ENCODE measurements at regions not wholly inside any gene's neighbourhood (a gene's known extent, or its start where the extent isn't known, plus 50 kb on each side); places are given as distances from the start of the nearest gene placed in this dataset.

GRCh38 chr11:27287205-27287604, 75.8 kb downstream of the CCDC34 start:
- in situ Hi-C loops (cut with MboI; ENCODE audit: low sequenced_read_pairs), result no loop called here

- in situ Hi-C loops (cut with MboI; ENCODE audit: low sequenced_read_pairs), result no loop called here
Measured at GRCh38 chr11:27285761-27286160, 77.3 kb downstream of the CCDC34 start.

- in situ Hi-C loops (cut with MboI; ENCODE audit: low sequenced_read_pairs), result no loop called here
Measured at GRCh38 chr11:27282806-27283205, 80.2 kb downstream of the CCDC34 start.

- in situ Hi-C loops (cut with MboI; ENCODE audit: low sequenced_read_pairs), result no loop called here
Measured at GRCh38 chr11:27281740-27282590, 81.0 kb downstream of the CCDC34 start.

GRCh38 chr11:27281276-27281675, 81.7 kb downstream of the CCDC34 start:
- in situ Hi-C loops (cut with MboI; ENCODE audit: low sequenced_read_pairs), result no loop called here

GRCh38 chr11:27280140-27280539, 82.9 kb downstream of the CCDC34 start:
- in situ Hi-C loops (cut with MboI; ENCODE audit: low sequenced_read_pairs), result no loop called here

GRCh38 chr11:27279460-27279859, 83.6 kb downstream of the CCDC34 start:
- in situ Hi-C loops (cut with MboI; ENCODE audit: low sequenced_read_pairs), result no loop called here

GRCh38 chr11:27277843-27278242, 85.2 kb downstream of the CCDC34 start:
- in situ Hi-C loops (cut with MboI; ENCODE audit: low sequenced_read_pairs), result no loop called here

GRCh38 chr11:27276141-27276540, 86.9 kb downstream of the CCDC34 start:
- in situ Hi-C loops (cut with MboI; ENCODE audit: low sequenced_read_pairs), result no loop called here

GRCh38 chr11:27274854-27275395, 88.1 kb downstream of the CCDC34 start:
- in situ Hi-C loops (cut with MboI; ENCODE audit: low sequenced_read_pairs), result no loop called here

GRCh38 chr11:27266125-27266524, 96.9 kb downstream of the CCDC34 start:
- in situ Hi-C loops (cut with MboI; ENCODE audit: low sequenced_read_pairs), result no loop called here

- in situ Hi-C loops (cut with MboI; ENCODE audit: low sequenced_read_pairs), result no loop called here
Measured at GRCh38 chr11:27263986-27264385, 99.0 kb downstream of the CCDC34 start.

- in situ Hi-C loops (cut with MboI; ENCODE audit: low sequenced_read_pairs), result no loop called here
Measured at GRCh38 chr11:27263046-27263445, 100.0 kb downstream of the CCDC34 start.

- in situ Hi-C loops (cut with MboI; ENCODE audit: low sequenced_read_pairs), result no loop called here
Measured at GRCh38 chr11:27255447-27255828, 107.6 kb downstream of the CCDC34 start.

- in situ Hi-C loops (cut with MboI; ENCODE audit: low sequenced_read_pairs), result no loop called here
Measured at GRCh38 chr11:27254744-27255446, 108.1 kb downstream of the CCDC34 start.

GRCh38 chr11:27253224-27253623, 109.8 kb downstream of the CCDC34 start:
- in situ Hi-C loops (cut with MboI; ENCODE audit: low sequenced_read_pairs), result no loop called here

- in situ Hi-C loops (cut with MboI; ENCODE audit: low sequenced_read_pairs), result no loop called here
Measured at GRCh38 chr11:27250867-27251665, 111.9 kb downstream of the CCDC34 start.

GRCh38 chr11:27248576-27249509, 114.2 kb downstream of the CCDC34 start:
- in situ Hi-C loops (cut with MboI; ENCODE audit: low sequenced_read_pairs), result no loop called here

- in situ Hi-C loops (cut with MboI; ENCODE audit: low sequenced_read_pairs), result no loop called here
Measured at GRCh38 chr11:27247660-27248059, 115.4 kb downstream of the CCDC34 start.

GRCh38 chr11:27246925-27247324, 116.1 kb downstream of the CCDC34 start:
- in situ Hi-C loops (cut with MboI; ENCODE audit: low sequenced_read_pairs), result no loop called here
